Thyroid gland (tissue), 4 donors: ENCODE measurements at regions not wholly inside any gene's neighbourhood (a gene's known extent, or its start where the extent isn't known, plus 50 kb on each side); places are given as distances from the start of the nearest gene placed in this dataset.

ENCODE experiments used
- POLR2A ChIP-seq, 2 donors: fragments of 450-650 bp; IDR thresholded peaks; one replicate each; pipeline ENCODE4 v1.6.1; 2017; ENCODE audit warnings: antibody characterized with exemption in 2 of 2, mild to moderate bottlenecking in 2 of 2, moderate library complexity in 1 of 2
- TF ChIP-seq, protein P1 (sequence below), 6 experiments: fragments of 200-600 bp in 3 of 6; fragments of 450-650 bp in 3 of 6; sonication (generic) in 3 of 6; IDR thresholded peaks; one replicate each; pipeline ENCODE4 v1.5.1; 2016 to 2019; ENCODE audit warnings: antibody characterized with exemption in 6 of 6, mild to moderate bottlenecking in 2 of 6, inconsistent platforms in 1 of 6, moderate library complexity in 1 of 6

DNA sequence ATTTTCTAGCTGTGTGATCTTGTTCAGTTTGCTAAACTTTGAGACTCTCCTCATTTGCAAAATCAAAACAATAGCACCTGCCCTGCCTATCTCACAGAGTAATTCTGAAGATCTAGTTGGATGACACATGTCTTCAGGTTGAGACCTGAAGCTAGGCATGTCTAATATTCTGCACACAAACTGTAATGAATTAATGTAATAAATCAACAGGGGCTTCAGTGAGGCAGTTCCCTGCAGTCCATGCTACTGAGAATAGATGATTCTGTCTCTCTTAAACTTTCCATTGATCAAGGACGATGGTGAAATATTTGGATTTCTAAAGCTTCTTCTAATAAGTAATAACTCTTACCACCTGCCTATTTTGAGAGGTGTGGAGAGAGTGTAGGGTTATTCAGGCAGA is 268.1 kb upstream of the TMTC4 start:
- TF ChIP-seq, protein P1, sequence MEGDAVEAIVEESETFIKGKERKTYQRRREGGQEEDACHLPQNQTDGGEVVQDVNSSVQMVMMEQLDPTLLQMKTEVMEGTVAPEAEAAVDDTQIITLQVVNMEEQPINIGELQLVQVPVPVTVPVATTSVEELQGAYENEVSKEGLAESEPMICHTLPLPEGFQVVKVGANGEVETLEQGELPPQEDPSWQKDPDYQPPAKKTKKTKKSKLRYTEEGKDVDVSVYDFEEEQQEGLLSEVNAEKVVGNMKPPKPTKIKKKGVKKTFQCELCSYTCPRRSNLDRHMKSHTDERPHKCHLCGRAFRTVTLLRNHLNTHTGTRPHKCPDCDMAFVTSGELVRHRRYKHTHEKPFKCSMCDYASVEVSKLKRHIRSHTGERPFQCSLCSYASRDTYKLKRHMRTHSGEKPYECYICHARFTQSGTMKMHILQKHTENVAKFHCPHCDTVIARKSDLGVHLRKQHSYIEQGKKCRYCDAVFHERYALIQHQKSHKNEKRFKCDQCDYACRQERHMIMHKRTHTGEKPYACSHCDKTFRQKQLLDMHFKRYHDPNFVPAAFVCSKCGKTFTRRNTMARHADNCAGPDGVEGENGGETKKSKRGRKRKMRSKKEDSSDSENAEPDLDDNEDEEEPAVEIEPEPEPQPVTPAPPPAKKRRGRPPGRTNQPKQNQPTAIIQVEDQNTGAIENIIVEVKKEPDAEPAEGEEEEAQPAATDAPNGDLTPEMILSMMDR (IDR thresholded peaks at IDR 0.05): no peak
- no peak for TF ChIP-seq POLR2A (IDR thresholded peaks at IDR 0.05)
